HG02588 (cell line): ENCODE measurements at regions not wholly inside any gene's neighbourhood (a gene's known extent, or its start where the extent isn't known, plus 50 kb on each side); places are given as distances from the start of the nearest gene placed in this dataset.

Experiments
- ATAC-seq: cut with Tn5 transposase; IDR thresholded peaks from one replicate; pipeline ENCODE4 v1.9.1; 2021; ENCODE audit warnings: mild to moderate bottlenecking, moderate library complexity; ENCODE audit not compliant: unreplicated experiment

DNA sequence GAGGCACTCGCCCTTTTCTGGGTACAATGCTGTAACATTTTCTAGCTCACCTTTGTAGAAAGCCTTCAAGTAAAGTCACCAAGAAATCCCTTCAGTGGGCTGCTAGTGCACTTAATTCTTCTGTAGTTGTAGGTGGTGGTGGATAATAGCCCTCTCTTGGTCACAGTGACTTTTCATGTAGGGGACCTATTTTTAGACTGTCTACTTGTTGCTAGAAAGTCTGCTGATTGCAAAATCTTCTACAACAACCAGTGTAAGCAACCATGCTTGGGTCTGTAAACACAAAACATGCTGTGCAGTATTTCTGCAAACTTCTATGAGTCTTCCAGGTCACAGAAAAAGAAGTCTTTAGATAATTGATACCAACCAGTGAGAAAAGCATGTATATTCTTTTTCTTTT is 55.6 kb downstream of the PBDC1 start:
- ATAC-seq: no peak

- no peak for ATAC-seq
These were observed 76.0 kb downstream of the PBDC1 start for GRCh38 chrX:76248901-76249300.

DNA sequence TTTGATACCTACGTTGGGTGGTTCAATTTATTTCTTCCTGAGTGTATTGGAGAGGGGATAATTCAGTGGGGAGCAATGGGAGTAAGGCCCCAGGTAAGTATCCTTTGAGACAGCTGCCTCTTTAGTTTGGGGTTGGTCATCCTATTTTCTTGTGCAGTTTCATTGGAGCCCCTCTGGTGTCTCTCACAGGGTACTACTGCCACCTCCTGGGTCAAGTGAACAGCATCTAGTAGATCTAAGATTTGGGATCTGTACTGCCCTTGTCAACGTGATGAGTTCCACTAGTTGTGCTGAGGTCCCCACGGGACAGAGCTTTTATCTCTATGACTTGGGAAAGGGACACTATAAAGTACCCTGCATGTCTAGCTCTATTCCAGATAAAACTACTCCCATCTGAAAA is 80.6 kb downstream of the PBDC1 start:
- ATAC-seq: peak; percentile 84

- no peak for ATAC-seq
These were observed 106.1 kb downstream of the PBDC1 start for GRCh38 chrX:76279007-76279406.
